SKM-1 treated with dmso at 0.1 percent for 144 hours (cell line): ENCODE measurements at regions not wholly inside any gene's neighbourhood (a gene's known extent, or its start where the extent isn't known, plus 50 kb on each side); places are given as distances from the start of the nearest gene placed in this dataset.
"Not testable (repeated sequence)": the region's sequence is repeated elsewhere in the genome, so short reads cannot be mapped to it uniquely, and the experiment has no call there.

Experiments used
- DNase-seq: peaks from one replicate; lab custom pipeline; 2025; ENCODE audit not compliant: unreplicated experiment; lab: John Stamatoyannopoulos, UW

GRCh38 chr6:40887792-40888340 is 151.2 kb downstream of the UNC5CL start:
- DNase-seq = no peak

DNA sequence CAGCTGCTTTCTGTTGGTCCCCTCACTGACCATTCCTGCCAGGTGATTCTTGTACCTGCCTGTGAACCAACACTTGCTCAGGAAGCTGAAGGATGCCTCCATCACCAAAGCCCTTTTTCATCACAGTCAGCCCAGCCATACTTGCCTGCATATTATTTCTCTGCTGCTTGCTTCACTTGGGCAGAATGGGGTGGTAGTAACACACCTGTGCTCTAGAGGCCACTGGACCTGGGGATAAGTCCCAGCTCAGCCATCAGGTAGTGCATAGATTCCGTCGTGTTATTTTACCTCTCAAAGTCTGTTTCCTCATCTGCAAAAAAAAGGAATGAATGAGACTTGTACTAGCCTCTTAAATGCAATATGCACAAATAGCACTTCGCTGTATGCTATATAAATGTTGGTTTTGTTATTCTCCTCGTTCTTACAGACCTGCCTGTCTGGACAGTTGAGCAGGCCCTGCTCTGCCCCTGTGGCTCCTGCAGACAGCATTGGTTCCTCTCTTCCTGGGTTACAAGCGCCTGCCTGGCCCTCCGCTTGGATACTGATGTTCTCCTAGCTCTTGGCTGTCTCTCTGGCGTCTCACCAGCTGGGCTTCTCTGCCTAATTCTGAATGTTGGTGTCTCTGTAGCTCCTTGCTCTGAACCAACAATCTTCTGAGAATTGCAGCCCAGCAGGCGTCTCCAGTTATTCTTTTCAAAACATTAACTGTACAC is 151.8 kb downstream of the UNC5CL start:
- no peak for DNase-seq

GRCh38 chr6:40885139-40885774 is 153.8 kb downstream of the UNC5CL start:
- DNase-seq = no peak

DNA sequence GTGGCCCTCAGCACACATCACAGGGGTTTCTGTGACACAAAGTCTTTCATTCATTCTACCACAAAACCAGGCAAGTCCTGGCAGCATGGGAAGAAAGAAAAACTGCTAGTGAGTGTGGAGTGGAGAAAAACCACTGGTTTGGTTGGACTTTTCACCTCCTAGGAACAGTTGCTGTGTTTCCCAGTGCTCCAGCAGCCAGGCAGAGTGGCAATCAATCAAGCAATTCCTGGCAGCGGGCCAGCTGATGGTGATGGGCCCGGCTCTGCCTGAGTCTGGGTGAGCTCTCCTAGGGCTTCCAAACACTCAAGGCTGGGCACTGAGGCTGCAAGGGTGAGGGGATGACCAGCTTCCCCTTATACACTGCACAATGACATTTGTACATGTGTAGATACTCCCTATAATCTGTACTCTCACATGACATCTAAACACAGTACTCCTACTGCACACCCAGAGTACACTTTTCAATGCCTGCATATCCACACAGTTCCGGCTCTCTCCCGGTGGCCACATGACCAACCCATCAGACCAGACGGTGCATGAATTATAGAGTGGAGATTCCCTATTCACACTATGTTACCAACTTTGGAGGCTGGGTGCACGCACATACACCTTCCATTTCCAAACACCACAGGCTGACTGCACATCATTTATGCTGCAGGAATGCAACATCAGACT is 156.6 kb downstream of the UNC5CL start:
- no peak for DNase-seq

DNA sequence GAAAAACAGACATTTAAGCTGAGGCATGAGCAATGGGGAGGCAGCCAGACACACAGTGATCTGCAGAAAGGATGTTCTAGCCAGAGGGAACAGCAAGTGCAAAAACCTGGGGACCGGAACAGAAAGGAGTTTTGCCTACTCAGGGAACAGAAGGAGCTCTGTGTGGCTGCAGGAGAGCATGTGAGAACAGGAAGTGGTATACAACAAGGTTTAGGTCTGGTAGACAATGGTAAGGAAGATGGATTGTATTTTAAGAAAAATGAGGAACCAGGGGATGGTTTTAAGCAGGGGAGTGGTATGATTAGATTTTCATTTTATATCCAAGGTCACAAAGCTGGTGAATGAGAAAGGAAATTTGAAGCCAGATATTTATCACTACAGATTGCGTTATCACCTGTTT is 157.5 kb downstream of the UNC5CL start:
- peak; percentile 33 for DNase-seq

- DNase-seq = no peak
Measured at GRCh38 chr6:40880906-40881305, 158.1 kb downstream of the UNC5CL start.

GRCh38 chr6:40879169-40879568 is 159.9 kb downstream of the UNC5CL start:
- DNase-seq = no peak

DNA sequence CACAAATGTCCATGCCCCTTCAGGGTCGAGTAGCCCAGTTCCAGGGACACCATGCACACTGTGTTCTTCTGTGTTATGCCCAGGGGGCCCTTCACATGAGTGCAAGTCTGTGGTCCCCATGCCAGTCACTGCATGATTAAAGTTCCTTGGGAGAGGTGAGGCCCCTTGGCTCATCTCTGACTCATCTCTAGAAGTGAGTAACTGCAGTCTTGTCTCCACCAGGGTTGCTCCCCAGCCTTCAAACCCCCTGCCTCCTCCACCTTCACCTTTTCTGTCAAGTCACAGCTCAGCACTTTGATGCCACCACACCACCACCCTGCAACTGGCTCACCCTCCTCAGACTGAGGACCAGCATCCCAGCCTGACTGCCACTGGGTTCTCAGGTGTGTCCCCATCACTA is 161.7 kb downstream of the UNC5CL start:
- no peak for DNase-seq

- no peak for DNase-seq
Measured at GRCh38 chr6:40876336-40876735, 162.7 kb downstream of the UNC5CL start.

- peak; percentile 7 for DNase-seq
Measured at GRCh38 chr6:40874495-40874894, 164.5 kb downstream of the UNC5CL start.

GRCh38 chr6:40871424-40871823 is 167.6 kb downstream of the UNC5CL start:
- no peak for DNase-seq

GRCh38 chr6:40868089-40868865 is 170.7 kb downstream of the UNC5CL start:
- DNase-seq = not testable (repeated sequence)

DNA sequence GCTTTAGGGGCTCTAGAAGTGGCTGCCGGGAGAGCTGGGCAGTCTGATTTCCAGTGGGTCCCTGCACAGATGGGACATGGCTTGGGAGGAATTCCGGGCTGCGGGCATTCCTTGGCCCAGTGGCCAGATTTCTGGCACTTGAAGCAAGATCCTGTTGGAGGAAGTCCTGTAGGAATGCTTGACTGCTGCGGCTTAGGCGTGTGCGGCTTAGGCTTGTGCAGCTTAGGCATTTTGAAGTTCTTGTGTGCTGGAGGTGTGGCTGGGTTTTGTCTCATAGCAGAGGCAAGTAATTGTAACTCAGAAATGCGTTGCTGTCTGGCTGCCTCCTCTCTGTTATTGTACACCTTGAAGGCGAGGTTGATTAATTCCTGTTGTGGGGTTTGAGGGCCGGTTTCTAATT is 171.5 kb downstream of the UNC5CL start:
- not testable (repeated sequence) for DNase-seq

- not testable (repeated sequence) for DNase-seq
Measured at GRCh38 chr6:40865259-40865658, 173.8 kb downstream of the UNC5CL start.

DNA sequence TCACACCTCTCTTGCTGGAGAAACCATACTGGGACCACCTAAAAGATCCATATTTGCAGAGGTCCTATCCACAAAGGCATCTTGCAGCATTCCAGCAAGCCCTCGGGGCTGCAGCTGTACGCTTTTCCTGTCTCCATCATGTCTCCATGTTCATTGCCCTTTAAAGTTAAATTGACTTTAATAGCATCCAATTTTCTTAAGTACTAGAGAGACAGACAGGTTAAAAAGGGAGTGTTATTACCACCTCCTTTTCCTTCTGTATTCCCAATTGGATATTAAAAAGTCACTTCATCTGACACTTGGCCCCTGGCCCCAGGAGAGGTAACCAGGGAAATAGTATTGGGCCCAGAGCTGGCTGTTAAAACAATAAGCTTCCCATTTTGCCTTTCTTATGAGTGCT is 178.6 kb downstream of the UNC5CL start:
- no peak for DNase-seq

DNA sequence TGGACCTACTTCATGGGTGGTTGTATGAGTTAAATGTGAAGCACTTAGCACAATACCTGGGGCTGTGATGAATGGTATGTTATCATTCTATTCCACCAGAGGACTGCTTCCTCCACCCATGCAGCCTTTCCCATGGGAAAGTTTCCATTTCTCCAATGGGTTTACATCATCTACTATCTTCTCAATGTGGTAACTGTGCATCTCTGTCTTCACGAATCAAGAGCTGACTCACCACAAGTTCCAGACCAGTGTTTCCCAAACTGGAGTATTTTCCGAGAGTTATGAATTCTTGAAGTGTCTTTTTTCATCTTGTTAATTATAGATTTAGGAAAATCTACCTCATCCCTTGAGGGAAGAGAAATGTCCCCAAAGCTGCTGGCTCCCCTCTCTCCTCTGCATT is 182.8 kb downstream of the UNC5CL start:
- DNase-seq = no peak

DNA sequence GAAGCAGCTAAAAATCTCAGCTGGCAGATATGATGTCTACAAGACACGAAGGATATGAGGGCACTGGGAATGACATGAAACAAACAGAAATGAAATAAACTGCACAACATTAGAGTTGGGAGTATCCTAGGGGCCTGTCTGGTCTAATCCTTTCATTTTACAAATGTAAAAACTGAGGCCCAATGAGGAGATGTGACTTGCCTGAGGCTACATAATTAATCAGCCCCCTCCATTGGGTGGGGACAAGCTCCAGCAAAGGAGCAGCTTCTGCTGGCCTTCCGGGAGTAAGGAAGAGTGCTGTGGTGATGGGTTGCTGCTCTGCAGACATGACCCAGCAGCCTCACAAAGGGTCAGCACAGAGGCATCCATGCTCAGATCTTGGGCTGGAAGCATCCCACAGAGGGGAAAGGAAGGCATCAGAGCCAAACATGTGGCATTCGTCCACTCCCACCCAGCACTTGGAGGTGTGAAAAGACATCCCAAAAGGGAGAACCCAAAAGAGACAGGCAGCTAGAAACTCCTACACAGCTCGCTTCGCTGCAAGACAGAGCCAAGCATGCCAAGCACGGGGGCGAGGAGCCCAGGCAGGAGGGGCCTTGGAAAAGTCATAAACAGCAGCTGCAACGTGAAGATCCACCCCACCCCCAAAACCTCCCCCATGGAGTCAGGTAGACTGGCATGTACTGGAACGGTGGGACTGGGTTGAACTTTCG is 183.7 kb downstream of the UNC5CL start:
- no peak for DNase-seq

DNA sequence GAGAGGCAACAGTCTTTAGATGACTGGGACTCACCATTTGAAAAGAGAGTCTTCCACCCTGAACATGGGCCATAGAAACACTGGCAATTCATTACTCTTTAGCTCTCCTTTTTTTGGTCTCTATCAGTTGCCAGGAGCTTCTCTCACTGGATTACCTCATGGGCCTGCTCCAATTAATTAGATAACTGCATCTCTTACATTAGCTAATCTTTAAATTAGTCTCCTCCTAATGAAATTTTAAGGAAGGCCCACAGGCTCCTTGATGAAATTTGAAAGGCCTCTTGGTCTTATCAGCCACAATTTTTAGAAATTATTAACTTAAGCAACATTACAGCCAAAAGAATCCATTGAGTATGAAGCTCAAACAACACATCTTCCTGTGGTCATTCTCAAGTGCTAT is 184.4 kb downstream of the UNC5CL start:
- no peak for DNase-seq

GRCh38 chr6:40852779-40853373 is 186.1 kb downstream of the UNC5CL start:
- peak; percentile 19 for DNase-seq

- no peak for DNase-seq
Measured at GRCh38 chr6:40849546-40849945, 189.5 kb downstream of the UNC5CL start.
